SK-N-MC (cell line): ENCODE measurements at regions not wholly inside any gene's neighbourhood (a gene's known extent, or its start where the extent isn't known, plus 50 kb on each side); places are given as distances from the start of the nearest gene placed in this dataset.

ENCODE experiments used
- EZH2 ChIP-seq: fragments of 200-600 bp; sonication (generic); IDR thresholded peaks from one replicate; pipeline ENCODE4 v1.6.1; 2017; ENCODE audit warnings: antibody characterized with exemption
- FOXP2 ChIP-seq: optimal IDR thresholded peaks from 2 replicates; pipeline ENCODE3; 2011; ENCODE audit warnings: mild to moderate bottlenecking, moderate library complexity; ENCODE audit not compliant: insufficient read depth; ENCODE audit errors: extremely low read length, control extremely low read depth
- POLR2AphosphoS5 ChIP-seq: IDR thresholded peaks from 2 replicates; pipeline ENCODE4 v1.6.1; 2012; ENCODE audit warnings: mild to moderate bottlenecking, low read depth, low read length, borderline replicate concordance

- TF ChIP-seq EZH2 (no peak), POLR2AphosphoS5 (no peak), FOXP2 (no peak)
Observed at GRCh38 chr9:29659014-29659413, 2085.7 kb upstream of the C9orf72 start.
